G401 (cell line): ENCODE measurements at regions not wholly inside any gene's neighbourhood (a gene's known extent, or its start where the extent isn't known, plus 50 kb on each side); places are given as distances from the start of the nearest gene placed in this dataset.

ENCODE experiments used
- DNase-seq: peaks from one replicate; pipeline ENCODE4 v3.0.0-alpha.2; 2015; ENCODE audit warnings: low spot score
- in situ Hi-C: cut with HindIII; loops from 2 replicates; pipeline ENCODE4 v1.10.0; 2016; ENCODE audit warnings: low sequenced_read_pairs, mixed read lengths

- in situ Hi-C loops = no loop called here
- no peak for DNase-seq
These were observed 52.4 kb upstream of the SOX21 start for GRCh38 chr13:94764576-94765321.
